IPS-11a (cell line): ENCODE measurements at regions not wholly inside any gene's neighbourhood (a gene's known extent, or its start where the extent isn't known, plus 50 kb on each side); places are given as distances from the start of the nearest gene placed in this dataset.
"Not testable (repeated sequence)": the region's sequence is repeated elsewhere in the genome, so short reads cannot be mapped to it uniquely, and the experiment has no call there.

ENCODE experiments used
- H3K4me3 ChIP-seq: one replicate; pipeline ENCODE4 v1.5.1; 2013; ENCODE audit warnings: low read depth, low read length, control low read depth

- H3K4me3 ChIP-seq = no peak overlapping the region
Measured at GRCh38 chr5:24232929-24233498, 411.8 kb downstream of the CDH10 start.

DNA sequence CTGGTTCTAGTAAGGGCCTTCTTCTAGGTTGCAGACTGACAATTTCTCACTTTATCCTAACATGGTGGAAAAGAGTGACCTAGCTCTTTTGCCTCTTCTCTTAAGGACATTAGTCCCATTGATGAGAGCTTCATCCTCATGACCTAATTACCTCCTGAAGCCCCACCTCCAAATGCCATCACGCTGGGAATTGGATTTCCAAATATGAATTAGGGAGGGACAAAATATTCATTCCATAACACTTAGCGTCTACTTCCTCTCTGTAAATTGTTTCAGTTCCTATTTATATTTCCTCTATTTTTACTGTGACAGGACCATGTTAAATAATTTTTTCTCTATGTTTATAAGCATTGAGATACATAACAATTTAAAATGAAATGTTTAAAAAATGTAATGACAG, 408.8 kb downstream of the CDH10 start:
- no peak overlapping the region for H3K4me3 ChIP-seq

- H3K4me3 ChIP-seq = no peak overlapping the region
Measured at GRCh38 chr5:24245821-24246220, 399.0 kb downstream of the CDH10 start.

DNA sequence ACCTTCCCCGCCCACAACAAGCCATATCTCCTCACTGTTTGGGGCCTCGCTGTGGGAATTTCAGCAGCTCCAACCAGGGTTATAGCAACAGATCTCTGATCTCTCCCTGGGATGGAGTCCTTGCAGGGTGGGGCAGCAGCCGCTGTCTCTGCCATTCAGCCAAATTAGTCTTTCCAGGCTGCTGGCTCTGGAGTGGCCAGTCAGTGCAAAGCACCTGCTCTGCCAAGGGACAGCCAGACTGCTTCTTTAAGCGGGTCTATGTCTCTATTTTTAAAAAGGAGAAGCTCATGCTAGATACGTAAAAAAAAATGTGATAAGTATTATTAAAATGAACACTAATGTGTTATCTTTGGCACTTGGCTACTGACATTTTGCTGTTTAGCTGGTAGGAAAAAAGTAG, 380.2 kb downstream of the CDH10 start:
- no peak overlapping the region for H3K4me3 ChIP-seq

DNA sequence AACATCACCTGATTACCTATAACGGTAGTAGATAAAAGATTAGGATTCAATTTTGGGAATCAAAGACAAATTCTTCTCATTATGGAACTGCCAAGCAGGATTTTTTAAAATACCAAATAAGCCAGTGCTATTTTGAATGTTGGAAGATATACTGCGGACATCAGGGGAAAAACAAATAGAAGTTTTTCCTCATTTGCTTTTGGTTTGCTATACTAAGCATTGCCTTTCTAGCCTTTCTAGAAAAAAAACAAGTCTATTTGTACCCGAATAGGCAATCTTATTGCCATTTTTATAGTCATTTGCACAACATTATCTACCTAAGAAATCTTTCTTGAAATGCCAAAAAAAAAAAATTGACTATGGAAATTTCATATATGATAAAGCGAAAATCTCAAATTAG, 379.5 kb downstream of the CDH10 start:
- H3K4me3 ChIP-seq = no peak overlapping the region

- no peak overlapping the region for H3K4me3 ChIP-seq
Measured at GRCh38 chr5:24268482-24269056, 376.2 kb downstream of the CDH10 start.

- not testable (repeated sequence) for H3K4me3 ChIP-seq
Measured at GRCh38 chr5:24271702-24272118, 373.1 kb downstream of the CDH10 start.

GRCh38 chr5:24272741-24273140, 372.0 kb downstream of the CDH10 start:
- no peak overlapping the region for H3K4me3 ChIP-seq

GRCh38 chr5:24280215-24280614, 364.6 kb downstream of the CDH10 start:
- H3K4me3 ChIP-seq = no peak overlapping the region

DNA sequence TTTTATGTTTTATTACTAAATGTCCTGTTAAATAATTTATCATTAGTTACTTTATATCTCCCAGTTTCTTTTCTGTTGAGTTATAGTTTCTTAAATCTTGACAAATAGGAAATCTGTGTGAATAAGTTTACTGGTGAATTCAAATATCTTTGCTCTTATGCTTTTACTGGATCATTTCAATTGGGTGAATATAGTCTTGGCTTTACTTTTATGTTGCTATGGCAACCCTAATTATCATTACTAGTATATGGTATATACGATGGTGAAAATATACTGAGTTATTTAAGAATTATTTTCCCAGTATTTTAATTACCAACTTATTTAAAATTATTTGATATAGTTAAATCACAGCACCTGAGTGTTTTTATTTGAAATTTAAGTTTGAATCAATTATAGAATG, 363.0 kb downstream of the CDH10 start:
- no peak overlapping the region for H3K4me3 ChIP-seq

DNA sequence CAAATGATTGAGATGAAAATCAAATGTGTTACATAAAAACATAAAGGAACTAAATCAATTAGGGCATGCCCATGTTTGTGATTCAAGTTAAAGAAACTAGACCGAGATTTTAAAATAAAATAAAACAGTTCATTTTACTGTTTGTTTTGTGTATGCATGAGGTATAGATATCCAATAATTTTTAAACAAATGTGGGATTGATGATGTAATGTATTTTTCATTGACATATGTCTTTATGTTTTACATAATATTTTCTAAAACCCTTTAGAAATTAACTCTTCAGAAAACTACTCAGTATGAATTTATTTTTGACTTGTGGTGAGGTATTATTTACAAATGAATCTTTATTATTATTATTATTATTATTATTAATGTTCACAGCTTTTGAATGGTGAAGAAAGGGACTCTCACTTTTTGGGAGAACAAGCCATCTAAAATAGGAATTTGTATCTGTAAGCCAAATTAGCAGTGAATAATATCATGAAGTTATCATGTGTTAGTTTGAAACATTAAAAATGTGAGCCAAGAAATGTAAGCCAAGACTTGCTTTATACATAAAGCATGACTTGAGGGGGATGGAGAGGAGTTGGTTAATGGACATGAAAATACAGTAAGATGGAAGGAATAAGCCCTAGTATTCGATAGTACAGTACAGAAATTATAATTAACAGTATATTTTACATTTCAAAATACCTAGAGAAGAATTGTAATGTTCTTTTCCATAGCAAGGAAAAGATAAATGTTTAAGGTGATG, 355.0 kb downstream of the CDH10 start:
- H3K4me3 ChIP-seq = no peak overlapping the region

DNA sequence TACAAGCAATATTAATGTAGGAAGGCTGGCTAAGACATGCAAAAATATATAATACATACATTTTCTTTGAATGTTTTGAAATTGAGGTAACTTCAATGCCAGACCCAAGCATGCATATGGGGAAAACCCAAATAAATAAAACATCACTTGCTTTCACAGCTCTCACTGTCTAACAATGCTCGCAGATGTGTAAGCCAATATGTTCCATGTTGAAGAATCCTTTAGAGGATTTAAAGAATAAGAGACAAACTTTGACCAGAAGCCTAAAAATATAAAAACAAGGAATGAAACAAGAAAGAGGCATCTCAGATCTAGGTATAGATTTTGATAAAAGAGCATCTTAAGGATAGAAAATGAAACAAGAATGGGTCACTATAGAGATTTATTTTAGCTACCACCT, 354.2 kb downstream of the CDH10 start:
- no peak overlapping the region for H3K4me3 ChIP-seq

GRCh38 chr5:24291916-24292315, 352.9 kb downstream of the CDH10 start:
- H3K4me3 ChIP-seq = no peak overlapping the region

GRCh38 chr5:24294333-24294732, 350.4 kb downstream of the CDH10 start:
- no peak overlapping the region for H3K4me3 ChIP-seq

DNA sequence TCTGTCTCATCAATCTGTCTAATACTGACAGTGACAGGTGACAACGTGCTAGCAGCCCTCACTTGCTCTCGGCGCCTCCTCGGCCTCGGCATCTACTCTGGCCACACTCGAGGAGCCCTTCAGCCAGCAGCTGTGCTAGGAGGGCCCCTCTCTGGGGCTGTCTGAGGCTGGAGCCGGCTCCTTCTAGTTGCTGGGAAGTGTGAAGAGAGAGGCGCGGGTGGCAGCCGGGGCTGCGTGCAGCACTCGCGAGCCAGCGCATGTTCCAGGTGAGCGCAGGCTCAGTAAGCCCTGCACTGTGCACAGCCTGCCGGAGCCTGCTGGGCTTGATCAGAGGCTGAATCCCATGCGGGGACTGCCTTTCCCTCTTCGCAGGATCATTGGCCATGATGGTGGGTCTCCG, 330.7 kb downstream of the CDH10 start:
- H3K4me3 ChIP-seq = no peak overlapping the region

GRCh38 chr5:24320643-24321042, 324.1 kb downstream of the CDH10 start:
- no peak overlapping the region for H3K4me3 ChIP-seq

DNA sequence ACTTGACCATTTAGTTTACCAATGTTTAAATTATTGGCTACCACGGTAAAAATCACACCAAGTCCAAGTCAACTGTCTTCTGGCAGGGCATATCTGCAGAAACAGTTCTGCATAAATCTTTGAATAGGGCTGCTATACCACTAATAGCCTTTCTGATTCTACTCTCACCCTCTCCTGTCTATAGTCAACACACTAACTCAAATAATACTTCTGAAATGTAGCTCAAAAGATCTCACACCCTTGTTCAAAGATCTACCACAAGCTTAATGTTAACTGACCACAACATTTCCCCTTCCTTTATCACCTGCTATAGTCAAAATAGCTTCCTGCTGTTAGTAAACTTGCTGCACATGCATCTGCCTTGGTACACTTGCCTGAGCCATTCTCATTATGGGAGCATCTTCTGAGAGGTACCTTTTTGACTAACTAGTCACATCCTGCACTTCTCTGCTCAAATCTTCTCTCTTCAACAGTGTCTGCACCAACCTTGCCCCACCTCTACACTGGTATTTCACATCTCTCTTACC, 319.4 kb downstream of the CDH10 start:
- no peak overlapping the region for H3K4me3 ChIP-seq

GRCh38 chr5:24331531-24331930, 313.2 kb downstream of the CDH10 start:
- no peak overlapping the region for H3K4me3 ChIP-seq

- no peak overlapping the region for H3K4me3 ChIP-seq
Measured at GRCh38 chr5:24347158-24347557, 297.6 kb downstream of the CDH10 start.

GRCh38 chr5:24351285-24351684, 293.5 kb downstream of the CDH10 start:
- no peak overlapping the region for H3K4me3 ChIP-seq

- no peak overlapping the region for H3K4me3 ChIP-seq
Measured at GRCh38 chr5:24353016-24353415, 291.8 kb downstream of the CDH10 start.

DNA sequence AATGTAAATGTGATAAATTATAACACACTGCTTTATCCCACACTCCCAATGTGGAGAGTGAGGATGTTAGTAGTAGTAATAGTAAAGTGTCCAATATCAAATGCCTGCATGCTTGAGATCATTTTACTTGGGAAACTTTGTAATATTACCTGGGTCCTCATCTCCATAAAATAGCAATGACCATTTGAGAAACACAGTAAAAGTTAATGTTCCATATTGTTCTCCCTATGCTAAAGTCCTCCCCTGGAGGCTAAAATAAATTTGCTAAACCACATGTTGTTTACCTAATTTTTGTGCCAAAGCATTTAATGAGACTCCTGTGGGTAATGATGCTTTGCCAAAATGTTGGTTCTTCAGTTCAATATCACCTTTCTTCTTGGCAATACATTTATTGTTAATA, 291.2 kb downstream of the CDH10 start:
- no peak overlapping the region for H3K4me3 ChIP-seq
